Omental fat pad (tissue), 3 donors: ENCODE measurements at regions not wholly inside any gene's neighbourhood (a gene's known extent, or its start where the extent isn't known, plus 50 kb on each side); places are given as distances from the start of the nearest gene placed in this dataset.

Source experiments
- ATAC-seq: fragments of 150-250 bp; one replicate; pipeline ENCODE4 v1.9.1; 2016; ENCODE audit warnings: mild to moderate bottlenecking, moderate library complexity; ENCODE audit not compliant: low FRiP score
- DNase-seq: peaks from one replicate; pipeline ENCODE4 v3.0.0-alpha.2; 2019; ENCODE audit warnings: low spot score
- TF ChIP-seq, protein P1 (sequence below), 3 donors: fragments of 450-650 bp; IDR thresholded peaks; one replicate each; pipeline ENCODE4 v1.5.1; 2016 to 2017; ENCODE audit warnings: antibody characterized with exemption in 3 of 3, mild to moderate bottlenecking in 3 of 3, moderate library complexity in 2 of 3

DNA sequence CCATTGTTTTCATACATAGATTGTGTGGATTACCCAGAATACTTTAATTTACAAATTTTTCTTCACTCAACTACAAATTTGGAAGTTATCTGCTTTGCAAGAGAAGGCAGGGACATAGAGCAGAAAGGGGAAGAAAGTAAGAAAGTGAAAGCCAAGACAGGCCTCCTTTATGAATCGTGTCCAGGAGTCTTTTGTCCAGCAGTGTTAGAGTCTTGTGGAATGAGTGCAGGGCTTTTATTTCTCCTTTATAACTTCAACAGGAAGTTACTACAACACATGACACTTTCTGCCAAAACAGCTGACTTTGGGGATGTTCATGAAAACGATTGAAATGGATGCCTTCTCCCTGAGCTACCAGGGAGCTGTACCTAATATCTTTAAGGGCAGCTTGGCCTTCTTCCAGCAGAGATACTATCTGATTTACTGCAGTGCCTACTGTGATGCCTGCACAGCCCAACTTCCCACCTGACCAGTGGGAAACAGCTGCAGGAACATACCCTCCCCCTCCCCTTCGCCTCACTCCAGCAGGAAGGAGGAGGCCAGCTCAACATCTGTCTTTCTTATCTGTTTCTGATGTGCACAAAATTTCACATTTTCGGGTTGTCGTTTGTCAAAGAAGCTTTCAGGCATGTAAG is 557.7 kb upstream of the SLIT2 start:
- TF ChIP-seq, protein P1, sequence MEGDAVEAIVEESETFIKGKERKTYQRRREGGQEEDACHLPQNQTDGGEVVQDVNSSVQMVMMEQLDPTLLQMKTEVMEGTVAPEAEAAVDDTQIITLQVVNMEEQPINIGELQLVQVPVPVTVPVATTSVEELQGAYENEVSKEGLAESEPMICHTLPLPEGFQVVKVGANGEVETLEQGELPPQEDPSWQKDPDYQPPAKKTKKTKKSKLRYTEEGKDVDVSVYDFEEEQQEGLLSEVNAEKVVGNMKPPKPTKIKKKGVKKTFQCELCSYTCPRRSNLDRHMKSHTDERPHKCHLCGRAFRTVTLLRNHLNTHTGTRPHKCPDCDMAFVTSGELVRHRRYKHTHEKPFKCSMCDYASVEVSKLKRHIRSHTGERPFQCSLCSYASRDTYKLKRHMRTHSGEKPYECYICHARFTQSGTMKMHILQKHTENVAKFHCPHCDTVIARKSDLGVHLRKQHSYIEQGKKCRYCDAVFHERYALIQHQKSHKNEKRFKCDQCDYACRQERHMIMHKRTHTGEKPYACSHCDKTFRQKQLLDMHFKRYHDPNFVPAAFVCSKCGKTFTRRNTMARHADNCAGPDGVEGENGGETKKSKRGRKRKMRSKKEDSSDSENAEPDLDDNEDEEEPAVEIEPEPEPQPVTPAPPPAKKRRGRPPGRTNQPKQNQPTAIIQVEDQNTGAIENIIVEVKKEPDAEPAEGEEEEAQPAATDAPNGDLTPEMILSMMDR (IDR thresholded peaks at IDR 0.05): no peak
- no peak for ATAC-seq
- DNase-seq: no peak

DNA sequence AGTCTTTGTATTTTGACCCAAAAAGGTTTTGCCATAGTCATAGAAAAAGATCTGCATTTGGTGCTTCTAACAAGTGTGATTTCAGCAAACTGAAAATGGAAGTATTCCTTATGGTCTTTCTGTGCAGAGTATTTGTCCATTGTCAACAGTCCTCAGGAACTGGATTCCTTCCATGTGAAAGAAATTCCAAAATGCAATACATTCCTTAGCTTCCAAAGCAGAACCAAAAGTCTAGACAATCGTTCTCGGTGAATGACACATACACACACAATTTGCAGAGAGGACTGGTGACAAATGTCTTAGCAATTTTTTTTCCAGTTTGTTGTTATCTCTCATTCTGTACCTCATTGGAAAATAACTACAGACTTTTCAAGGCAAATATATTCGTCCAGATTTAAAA is 562.2 kb upstream of the SLIT2 start:
- TF ChIP-seq, protein P1 (IDR thresholded peaks at IDR 0.05): no peak
- no peak for ATAC-seq
- no peak for DNase-seq

DNA sequence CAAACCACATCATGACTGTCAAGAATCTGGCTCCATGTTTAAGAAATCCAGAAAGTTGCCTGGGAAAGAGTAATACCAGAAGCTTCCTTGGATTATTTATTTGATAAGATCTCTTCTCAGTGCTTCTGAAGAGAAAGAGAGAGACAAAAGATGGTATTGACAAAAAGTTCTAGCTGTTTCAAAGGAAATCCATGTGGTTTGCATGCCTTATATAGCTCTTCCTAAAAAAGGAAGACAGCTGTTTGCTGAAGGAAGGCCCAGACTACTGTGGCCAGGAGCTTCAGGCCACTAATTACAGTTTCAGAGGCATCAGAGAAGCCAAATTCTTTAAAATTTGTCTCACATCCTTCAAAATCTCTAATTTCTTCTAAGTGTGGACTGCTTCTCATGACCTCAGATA is 565.2 kb upstream of the SLIT2 start:
- TF ChIP-seq, protein P1 (IDR thresholded peaks at IDR 0.05): no peak
- no peak for ATAC-seq
- DNase-seq: no peak

DNA sequence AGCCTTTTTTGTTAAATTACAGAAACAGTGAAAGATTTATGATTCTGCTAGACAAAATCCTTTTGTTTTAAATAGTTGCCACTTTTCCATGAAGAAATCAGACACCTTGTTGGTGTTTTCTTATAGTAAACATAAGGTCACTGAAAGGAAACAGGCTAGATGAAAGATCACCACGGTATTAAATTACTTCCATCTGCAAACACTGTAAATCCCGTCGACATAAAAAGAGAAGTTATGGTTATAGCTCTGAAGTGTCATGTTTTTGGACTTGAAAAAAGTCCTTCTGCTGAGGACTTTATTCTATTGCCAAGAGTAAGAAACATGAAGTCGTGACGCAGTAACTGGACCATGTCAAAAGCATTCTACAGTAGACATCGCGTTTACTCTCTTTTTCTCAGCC is 567.6 kb upstream of the SLIT2 start:
- TF ChIP-seq, protein P1 (IDR thresholded peaks at IDR 0.05): no peak
- ATAC-seq (no peak), DNase-seq (no peak)

DNA sequence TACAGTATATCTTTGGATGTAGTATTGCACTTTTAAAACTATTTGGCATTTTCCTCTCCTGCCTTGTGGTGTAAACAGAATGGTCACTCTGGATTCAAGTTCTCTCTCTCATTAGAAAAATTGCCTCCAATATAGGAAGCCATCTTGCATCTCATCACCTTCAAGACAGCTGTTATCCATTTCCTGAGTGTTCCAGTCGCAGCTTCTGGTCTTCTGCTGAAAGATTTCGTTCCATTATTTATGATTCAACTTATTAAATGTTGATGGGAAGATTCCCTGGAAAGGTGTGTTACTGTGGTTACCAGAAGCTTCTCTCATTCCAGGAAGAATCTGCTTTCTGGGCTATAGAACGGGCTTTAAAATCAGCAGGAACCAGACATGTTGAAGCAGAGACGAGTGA is 568.3 kb upstream of the SLIT2 start:
- ATAC-seq (no peak), DNase-seq (no peak)
- TF ChIP-seq, protein P1 (IDR thresholded peaks at IDR 0.05): no peak

DNA sequence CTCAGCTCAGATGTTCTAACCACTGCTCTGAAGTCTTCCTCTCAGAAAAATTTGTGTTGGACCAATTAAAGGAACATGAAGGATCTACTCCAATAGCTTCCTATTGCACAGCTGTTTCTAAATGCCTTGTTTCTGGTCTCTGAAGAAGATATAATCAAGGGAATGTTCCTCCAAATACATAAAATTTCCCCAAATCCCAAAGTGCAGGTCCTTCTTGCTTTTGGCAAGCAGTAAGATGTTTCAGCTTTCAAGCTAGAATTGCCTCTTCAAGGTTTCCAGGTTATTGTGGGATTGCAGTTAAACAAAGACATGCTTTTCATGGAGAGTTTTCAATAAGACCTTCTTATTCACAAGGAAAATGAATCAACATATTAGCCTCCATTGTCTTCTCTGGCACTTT is 574.5 kb upstream of the SLIT2 start:
- TF ChIP-seq, protein P1 (IDR thresholded peaks at IDR 0.05): no peak
- no peak for DNase-seq
- no peak for ATAC-seq

DNA sequence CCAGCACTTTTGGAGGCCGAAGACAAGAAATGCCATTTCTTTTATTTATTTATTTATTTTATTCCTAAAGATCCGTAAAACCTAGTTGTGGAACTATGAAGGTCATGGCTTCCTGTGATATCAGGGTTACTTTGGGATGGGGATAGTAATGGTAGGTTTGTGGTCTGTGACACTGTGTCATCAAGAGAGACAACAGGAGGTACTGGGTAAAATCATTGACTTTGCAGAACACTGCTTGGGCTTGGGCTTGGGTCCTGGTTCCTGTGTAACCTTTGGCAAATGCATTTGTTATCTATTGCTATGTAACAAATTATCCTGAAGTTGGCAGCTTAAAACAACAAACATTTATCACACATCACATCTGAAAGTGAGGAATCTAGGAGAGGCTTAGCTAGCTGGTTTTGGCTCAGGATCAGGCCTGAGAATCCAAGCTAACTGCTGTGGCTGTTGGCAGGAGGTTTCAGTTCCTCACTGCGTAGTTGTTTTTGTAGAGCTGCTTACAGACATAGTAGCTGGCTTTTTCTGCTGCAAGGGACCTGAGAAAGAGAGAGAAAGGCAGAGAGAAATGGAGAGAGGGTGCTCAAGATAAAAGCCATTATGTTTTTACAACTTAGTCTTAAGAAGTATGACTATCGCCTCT is 576.4 kb upstream of the SLIT2 start:
- DNase-seq (no peak), ATAC-seq (no peak)
- TF ChIP-seq, protein P1 (IDR thresholded peaks at IDR 0.05): no peak
